GM10266 (cell line): ENCODE measurements at regions not wholly inside any gene's neighbourhood (a gene's known extent, or its start where the extent isn't known, plus 50 kb on each side); places are given as distances from the start of the nearest gene placed in this dataset.
"Not testable (repeated sequence)": the region's sequence is repeated elsewhere in the genome, so short reads cannot be mapped to it uniquely, and the experiment has no call there.

Experiments
- DNase-seq: peaks from one replicate; pipeline ENCODE4 v3.0.0; 2012; ENCODE audit errors: extremely low spot score
- CTCF ChIP-seq: IDR thresholded peaks from 2 replicates; pipeline ENCODE4 v1.5.1; 2012; ENCODE audit warnings: mild to moderate bottlenecking, low read depth; ENCODE audit not compliant: control insufficient read depth, insufficient read depth; ENCODE audit errors: missing control alignments

- DNase-seq, result no peak
- no peak for TF ChIP-seq CTCF
Measured at GRCh38 chr3:40938591-40938990, 260.7 kb upstream of the CTNNB1 start.

GRCh38 chr3:40939030-40939740 lies 260.1 kb upstream of the CTNNB1 start:
- TF ChIP-seq CTCF, result no peak
- no peak for DNase-seq

GRCh38 chr3:40939741-40940130 lies 259.6 kb upstream of the CTNNB1 start:
- DNase-seq, result no peak
- TF ChIP-seq CTCF, result no peak

GRCh38 chr3:40940651-40941050 lies 258.7 kb upstream of the CTNNB1 start:
- TF ChIP-seq CTCF, result no peak
- DNase-seq, result no peak

- not testable (repeated sequence) for DNase-seq
Measured at GRCh38 chr3:40947022-40947421, 252.3 kb upstream of the CTNNB1 start.

- DNase-seq, result not testable (repeated sequence)
Measured at GRCh38 chr3:40949347-40949746, 250.0 kb upstream of the CTNNB1 start.

- no peak for DNase-seq
- no peak for TF ChIP-seq CTCF
Measured at GRCh38 chr3:40951636-40952035, 247.7 kb upstream of the CTNNB1 start.

GRCh38 chr3:40961104-40961857 lies 238.0 kb upstream of the CTNNB1 start:
- DNase-seq, result no peak

More at GRCh38 chr3:40961104-40961857, 238.0 kb upstream of the CTNNB1 start:
- no peak for TF ChIP-seq CTCF
